Skeletal muscle cell (primary cell): ENCODE measurements at regions not wholly inside any gene's neighbourhood (a gene's known extent, or its start where the extent isn't known, plus 50 kb on each side); places are given as distances from the start of the nearest gene placed in this dataset.

ENCODE experiments used
- DNase-seq: peaks from one replicate; pipeline ENCODE4 v3.0.0-alpha.2; 2010; ENCODE audit warnings: low read depth
- H3K4me3 ChIP-seq: 2 replicates; pipeline ENCODE4 v1.5.1; 2011; ENCODE audit warnings: low read depth, mild to moderate bottlenecking, control low read depth, low read length, moderate library complexity

DNA sequence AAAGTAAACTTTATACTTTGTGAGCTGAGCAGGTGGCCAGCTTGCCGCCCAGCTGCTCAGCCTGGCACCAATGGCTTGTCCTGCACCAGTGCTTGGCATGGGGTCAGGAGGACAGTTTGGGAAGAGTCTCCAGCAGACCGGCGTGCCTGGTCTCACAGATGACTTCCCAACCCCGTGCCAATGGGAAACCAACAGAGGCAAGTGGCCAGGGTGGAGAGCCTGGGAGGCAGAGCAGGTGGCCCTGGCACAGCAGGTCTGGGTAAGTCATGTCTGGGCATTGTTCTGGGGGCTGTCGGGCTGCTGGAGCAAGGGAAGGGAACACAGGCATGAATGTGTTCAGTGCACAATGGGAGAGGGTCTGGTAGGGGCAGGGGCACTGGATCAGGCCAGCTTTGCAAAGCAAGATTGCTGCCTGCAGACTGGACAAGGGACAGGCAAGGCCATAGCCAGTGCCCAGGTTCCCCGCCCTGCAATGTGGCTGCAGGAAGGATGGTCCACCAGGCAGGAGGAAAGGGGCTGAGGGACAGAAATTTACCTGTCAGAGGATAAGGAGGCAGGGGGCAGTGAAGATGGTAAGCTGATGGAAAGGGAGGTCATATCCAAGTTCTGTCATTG is 76.2 kb upstream of the ALDH1B1 start:
- no peak for DNase-seq
- H3K4me3 ChIP-seq = no peak overlapping the region

DNA sequence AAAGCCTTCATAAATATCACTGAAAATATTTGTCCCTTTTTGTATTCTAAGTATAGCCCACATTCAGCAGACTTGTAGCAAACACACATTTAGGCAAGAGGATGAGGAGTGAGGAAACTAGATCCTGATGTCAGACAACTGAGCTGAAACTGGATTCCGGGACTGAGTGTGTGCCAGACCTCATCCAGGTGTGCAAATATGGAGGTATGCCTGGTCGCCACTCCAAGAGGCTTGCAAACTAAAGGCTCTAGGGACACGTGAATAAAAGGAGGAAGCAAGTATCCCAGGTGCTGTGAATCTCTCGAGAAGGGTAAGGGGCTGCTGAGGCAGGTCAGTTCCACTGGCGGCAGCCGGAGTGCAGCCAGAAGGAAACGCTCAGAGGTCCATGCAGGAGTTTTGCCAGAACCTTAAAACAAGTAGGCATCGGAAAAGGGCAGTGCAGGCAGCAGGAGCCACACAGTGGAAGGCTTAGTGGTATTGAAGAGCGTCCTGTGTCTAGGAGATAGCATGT is 77.4 kb upstream of the ALDH1B1 start:
- DNase-seq = no peak

DNA sequence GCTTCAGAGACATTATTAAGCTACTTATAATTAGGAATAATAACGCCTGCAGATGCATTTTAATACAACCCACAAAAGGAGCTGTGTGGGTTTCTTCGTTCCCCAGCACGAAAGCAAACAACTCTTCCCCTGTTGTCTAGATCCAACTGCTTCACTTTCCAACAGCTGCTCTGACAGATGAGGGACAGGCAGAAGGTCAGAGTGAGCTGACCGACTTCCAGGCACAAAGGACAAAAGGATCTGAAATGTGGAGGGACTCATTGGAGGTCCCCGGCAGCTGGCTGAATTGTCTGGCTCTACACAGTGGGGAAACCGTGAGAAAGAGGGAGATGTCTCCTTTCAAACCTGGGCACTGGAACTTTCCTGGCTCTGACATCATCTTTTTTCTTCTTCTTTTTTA is 79.1 kb upstream of the ALDH1B1 start:
- DNase-seq = no peak
- H3K4me3 ChIP-seq = no peak overlapping the region

More for the DNA sequence above, 77.4 kb upstream of the ALDH1B1 start:
- no peak overlapping the region for H3K4me3 ChIP-seq

DNA sequence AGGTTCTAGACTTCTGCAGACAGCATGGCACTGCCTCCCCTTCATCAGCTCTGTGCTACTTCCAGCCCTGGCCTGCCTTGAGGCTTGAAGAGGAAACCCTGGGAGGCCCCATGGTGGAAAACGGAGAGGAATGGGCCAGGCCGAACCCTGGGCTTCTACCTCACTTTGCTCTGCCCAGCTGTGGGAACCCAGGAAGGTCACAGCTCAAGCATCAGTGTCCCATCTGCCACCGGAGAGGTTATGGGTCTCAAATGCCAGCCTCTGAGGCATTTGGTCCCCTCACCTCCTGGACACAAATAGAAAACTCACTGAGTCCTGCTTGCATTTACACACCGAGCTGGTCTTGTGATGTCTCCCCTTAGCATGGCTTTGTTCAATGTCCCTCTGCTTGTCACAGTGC is 80.1 kb upstream of the ALDH1B1 start:
- no peak for DNase-seq

DNA sequence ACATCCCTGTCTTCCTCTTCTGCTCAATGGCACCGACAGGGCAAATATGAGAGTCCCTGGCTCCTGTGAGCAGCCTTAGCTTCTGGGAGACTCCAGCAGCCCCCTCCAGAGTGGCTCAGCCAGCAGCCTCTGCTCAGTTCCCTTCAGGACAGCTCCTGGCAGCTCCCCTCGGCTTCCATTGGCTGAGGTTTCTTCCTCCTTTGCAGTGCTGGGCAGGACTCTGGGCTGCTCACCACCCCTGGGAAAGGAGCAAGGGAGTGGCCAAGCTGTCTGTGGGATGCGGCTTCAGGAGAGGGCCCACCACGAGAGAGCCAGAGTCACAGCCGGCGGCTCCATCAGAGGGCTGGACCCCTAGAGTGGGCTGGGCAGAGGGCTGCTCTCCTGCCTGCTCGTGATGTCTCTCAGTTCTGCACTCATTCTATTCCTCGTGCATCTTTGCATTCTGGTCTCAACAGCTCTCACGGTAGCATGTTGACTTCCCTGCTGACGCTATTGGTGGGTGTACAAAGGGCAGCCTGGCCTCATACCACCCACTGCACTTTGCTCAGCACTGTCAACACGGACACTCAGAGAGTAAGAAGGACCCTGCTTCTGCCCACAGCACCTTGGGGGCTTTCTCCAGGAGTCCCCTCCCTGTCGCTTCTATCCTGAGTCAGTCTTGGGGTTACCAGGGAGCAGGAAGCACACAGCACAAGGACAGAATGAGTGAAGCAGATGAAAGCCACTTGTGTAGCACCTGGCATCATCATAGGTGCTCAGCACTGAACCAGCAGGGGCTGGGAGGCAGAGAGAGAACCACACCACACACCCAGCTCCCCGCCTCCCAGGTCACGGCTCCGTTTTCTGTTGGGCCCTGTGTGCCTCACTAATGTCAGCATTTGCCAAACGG is 80.9 kb upstream of the ALDH1B1 start:
- DNase-seq = no peak
- H3K4me3 ChIP-seq = no peak overlapping the region

More for the DNA sequence above, 80.1 kb upstream of the ALDH1B1 start:
- no peak overlapping the region for H3K4me3 ChIP-seq

DNA sequence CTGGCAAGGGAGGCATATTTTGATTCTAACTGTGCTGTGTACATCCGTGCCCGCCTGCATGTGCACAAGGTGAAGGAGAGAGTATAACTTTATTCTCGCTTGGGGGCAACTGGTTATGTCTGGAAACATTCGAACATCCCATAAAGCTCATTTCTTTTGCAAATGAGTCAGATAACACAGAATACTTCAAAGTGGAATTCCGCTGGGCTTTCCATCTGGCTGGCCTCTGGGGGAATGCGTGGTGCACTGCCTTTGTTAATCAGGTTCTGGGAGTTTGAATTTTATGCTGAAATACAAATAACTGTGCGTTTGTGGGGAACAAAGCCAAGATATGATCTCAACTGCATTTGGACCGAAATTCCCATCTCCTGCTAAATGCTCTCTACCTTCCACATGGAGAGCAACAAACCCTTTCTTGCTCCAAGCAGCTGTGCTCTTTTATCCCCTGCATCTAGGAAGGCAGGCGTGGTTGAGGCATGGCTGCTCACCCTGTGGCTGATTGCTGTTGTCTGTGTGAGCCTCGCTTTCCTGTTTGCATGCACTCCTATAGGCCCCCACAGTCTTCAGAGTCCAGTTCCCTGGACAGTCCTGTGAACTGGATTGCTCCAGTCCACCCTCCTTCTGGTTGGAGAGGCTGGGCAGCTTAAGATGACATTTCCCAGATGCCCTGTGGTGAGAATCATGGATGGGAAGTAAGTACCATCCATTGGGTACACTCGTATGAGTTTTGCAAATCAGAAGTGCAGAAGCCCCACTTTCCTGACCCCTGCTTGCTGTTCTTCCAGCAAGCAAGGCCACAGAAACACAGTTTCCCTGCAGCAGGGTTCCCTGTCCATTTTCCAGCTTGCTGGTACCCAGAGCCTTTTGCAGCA is 82.9 kb upstream of the ALDH1B1 start:
- no peak overlapping the region for H3K4me3 ChIP-seq
- DNase-seq = no peak

DNA sequence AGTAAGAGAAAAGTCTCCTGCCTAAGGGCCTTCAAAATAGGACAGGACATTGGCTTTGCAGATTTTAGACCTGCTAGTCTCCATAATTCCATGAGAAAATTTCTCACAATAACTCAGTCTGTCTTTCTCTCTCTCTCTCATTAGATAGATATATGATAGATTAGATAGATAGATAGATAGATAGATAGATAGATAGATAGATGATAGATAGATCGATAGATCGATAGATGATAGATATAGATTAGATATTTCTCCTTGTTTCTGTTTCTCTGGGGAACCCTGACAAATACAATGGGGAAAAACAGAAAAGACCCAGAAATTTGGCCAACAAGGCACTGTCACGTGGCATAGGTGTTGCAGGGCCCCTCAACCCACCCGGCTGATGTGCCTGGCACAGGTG is 84.4 kb upstream of the ALDH1B1 start:
- DNase-seq = no peak
- H3K4me3 ChIP-seq = no peak overlapping the region

DNA sequence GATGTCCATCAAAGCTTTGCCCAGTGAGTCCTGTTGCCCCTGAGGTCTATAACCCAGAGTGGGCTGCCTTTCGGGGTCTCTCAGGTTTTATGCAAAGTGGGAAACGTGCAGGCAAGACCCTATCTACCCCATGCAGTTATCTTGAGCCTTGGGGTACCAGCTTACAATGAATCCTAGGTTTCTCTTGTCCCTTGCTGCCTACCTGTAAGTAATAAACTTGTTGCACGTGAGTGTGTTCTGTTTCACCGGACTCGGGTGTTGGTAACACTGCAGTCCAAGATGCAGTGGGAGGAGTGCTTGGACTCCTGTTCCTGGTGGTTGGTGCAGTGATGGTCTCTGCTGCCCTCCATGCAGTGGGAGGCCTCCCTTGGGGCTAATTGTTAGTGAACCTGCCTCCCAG is 85.6 kb upstream of the ALDH1B1 start:
- H3K4me3 ChIP-seq = no peak overlapping the region
- no peak for DNase-seq

DNA sequence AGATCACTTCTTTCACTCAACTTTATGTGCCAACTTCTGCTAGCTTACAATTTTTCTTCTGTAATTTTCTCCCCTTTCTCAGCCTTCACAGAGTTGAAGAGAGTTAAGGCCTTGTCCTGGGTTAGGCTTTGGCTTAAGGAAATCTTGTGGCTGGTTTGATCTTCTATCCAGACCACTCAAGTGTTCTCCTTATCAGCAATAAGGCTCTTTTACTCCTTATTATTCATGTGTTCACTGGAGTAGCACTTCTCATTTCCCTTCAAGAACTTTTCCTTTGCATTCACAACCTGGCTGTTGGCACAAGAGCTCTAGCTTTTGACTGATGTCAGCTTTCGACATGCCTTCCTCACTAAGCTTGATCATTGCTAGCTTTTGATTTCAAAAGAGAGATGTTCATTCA is 86.9 kb upstream of the ALDH1B1 start:
- DNase-seq = no peak
- no peak overlapping the region for H3K4me3 ChIP-seq

DNA sequence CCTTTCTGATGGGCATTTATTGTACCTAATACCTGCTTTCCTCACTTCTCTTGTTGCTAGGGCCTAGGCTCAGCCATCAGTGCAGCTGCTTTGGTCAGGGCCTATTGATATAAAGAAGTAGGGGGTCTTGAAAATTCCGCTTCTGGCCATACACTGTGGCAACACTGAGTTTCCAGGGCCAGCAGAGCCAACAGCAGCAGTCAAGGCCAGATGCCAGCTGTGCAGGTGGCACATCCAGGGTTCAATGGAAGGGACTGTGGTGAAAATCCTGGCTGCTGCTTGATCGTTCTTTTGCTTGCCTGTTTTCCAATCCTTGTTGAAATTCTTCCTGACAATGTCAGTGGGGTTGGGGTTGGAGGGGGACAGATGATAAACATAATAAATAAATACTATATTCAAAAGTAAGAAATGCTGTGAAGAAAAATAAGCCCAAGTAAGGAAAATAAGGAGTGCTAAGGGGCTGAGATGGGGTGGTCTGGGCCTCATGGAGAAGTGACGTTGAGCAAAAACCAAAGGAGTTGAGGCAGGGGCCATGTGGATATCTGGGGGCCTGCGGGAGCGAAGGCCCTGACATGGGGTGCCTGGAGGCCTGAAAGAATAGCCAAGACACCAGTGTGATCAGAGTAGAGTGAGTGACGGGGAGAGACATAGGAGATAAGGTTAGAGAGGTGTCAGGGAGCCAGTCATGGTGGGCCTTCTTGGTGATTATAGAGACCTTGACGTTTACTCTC is 91.0 kb upstream of the ALDH1B1 start:
- no peak overlapping the region for H3K4me3 ChIP-seq
- DNase-seq = no peak

DNA sequence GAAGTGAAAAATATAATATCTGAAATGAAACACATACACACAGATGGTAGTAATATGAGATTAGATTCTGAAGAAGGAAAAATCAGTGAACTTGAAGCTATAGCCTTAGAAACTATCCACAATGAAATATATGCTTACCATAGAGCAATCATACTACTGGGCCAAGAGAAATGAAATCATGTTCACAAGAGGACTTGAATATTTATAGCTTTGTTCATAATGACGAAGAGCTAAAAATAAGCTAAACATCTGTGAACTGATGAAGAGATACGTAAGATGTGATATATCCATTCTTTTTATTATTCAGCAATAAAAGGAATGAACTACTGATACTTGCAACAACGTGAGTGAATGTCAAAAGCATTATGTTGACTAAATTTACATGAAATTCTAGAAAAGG is 92.6 kb upstream of the ALDH1B1 start:
- no peak overlapping the region for H3K4me3 ChIP-seq
- no peak for DNase-seq

DNA sequence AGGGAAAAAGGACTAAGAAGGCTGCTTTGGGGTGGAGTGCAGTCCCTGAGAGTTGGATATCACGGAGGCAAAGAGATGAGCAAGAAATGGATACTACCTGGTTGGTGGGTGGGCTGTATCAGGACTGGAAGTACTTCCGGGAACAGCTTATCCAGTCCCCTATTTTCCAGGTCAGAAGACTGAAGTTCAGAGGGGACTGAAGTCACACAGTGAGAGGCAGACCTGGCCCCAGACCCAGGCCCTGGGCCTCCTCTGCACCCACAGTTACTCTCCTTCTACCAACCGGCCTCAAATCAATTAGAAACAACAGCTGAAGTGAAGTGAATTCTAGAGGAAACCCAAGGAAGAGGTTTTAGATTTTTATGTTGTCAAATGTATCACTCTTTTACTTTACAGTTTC is 93.6 kb upstream of the ALDH1B1 start:
- H3K4me3 ChIP-seq = no peak overlapping the region
- DNase-seq = no peak

DNA sequence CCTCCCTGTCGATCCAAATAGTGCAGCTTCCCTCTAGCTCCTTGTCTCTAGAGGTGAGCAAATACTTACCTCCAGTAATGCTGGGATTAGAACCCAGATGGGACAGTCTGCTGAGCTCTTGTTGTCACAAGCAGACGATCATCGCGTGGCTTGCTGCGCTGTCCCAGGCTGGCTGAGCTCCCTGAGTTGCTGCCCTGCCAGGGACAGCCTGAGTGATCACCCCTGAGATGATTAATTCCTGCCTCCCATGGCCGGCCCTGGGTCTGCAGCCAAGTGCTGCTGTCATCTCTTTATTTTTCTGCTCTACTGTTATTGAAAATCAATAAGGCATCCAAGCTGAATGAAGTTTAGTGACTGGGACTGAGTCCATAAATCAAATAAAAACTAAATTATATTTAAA is 94.0 kb upstream of the ALDH1B1 start:
- no peak overlapping the region for H3K4me3 ChIP-seq
- no peak for DNase-seq

DNA sequence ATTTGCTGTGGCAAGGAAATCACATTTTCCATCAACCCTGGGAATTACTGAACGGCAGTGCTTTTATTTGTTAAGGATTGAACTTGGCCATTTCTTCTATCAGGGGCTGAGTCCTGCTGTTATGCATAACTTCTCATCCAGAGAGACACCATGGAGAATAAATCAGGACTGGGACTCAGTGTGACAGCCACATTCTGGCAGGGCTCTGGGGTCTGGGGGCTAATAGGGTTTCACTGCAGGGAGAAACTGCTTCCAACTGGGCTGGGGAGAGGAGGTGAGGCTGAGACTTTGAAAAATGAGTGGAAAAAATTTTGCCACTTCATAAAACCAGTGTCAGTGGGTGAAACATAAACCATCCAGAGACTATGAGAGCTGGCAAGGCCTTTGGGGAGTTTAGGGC is 95.7 kb upstream of the ALDH1B1 start:
- DNase-seq = no peak

DNA sequence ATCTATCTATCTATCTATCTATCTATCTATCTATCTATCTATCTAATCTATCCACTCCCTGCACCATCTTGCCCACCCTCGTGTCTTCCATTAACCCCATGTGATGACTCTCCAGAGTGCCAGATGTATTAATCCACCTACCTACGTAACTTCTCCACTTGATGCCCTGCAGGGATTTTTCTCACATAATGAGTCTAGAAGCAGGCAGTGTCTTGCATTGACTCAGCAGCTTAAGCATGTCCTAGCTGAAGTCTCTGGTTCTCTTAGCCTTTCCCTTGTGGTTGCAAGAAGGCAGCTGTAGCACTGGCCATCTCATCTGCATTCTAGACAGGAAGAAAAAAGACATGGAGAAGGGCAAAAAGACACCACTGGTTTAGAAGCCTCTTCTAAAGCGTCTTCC is 96.7 kb upstream of the ALDH1B1 start:
- no peak for DNase-seq
- no peak overlapping the region for H3K4me3 ChIP-seq

More for the DNA sequence above, 95.7 kb upstream of the ALDH1B1 start:
- H3K4me3 ChIP-seq = no peak overlapping the region

DNA sequence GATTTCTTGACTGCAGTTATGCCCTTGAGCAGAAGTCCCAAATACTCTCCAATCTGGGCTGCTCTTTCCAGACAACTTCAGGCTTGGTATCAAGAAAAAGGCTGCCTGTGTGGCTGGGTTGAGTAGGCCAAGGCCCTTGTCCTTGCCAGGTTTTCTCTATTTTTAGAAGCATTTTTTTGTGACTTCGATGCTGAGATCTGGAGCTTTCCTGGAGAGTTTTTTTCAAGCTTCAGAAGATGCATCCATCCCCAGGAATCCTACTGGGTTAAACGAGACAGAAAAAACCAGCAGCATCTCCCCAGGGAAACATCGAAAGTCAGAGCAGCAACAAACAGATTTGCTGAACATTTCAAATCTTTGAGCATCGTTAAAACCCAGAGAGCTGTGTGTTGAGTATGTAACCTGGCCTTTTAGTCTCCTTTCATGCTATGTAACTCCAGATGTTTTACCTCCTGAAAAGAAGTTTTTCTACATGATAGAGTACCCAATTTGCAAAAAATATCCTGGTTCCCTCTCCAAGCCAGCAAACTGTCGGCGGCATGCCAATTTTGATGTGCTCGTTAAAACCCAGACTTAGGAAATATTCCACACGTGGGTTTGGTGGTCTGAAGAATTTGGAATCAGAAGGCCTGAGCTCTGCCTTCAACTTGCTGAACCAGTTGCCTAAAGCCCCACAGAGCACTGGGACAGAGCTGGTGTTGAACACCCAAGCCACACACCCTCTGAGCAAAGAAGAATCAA is 98.1 kb upstream of the ALDH1B1 start:
- no peak for DNase-seq
- no peak overlapping the region for H3K4me3 ChIP-seq

DNA sequence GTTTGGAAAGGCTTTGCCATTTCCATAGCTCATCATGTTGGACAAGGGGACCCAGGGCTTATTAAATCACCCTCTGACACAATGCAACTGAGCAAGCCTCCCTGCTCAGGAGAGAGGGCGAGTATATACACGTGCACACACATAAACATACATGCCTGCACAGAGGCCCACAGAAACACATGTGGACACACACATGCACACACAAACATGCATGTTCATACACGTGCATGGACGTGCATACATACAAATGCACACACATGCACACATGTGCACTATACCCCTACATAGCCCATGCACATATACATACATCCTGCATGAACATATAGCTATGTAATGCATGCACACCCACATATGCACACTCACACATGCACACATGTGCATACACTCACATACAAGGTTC is 99.5 kb upstream of the ALDH1B1 start:
- no peak for DNase-seq
- H3K4me3 ChIP-seq = no peak overlapping the region

DNA sequence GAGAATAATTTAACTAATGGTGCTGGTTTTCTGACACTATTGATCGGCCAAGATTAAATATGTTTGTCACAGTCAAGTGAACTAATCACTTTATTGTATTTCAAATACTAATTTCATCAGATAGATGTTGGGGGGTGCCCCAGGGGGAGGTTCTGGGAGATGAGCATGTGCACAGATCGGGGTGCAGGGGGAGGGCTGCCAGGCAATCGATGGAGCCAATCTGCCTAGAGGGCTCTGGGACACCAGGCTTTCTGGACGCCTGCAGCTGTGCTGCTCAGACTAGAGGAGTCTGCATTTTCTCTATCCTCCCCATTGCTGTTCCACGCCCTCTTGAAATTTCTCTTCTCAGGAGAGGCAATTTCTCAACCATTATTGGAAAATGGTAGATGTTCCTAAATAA is 100.0 kb upstream of the ALDH1B1 start:
- no peak overlapping the region for H3K4me3 ChIP-seq

DNA sequence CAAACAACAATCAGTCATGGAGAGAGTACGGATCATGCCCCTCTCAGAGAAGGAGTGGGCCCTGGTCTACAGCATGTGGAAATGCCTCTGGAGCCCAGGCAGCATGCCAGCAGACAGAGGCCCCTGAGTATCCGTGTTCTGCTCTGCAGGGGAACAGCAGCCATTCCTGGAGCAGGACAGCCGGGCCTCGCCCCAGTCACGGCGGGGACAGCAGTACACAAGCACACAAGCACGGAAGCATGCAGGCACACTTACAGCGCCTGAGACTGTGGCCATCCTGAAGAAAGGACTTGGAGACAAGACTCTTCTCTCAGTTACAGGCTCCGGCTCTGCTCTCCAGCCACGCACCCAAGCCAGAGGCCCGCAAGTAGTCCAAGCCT is 102.6 kb upstream of the ALDH1B1 start:
- H3K4me3 ChIP-seq = no peak overlapping the region
- DNase-seq = no peak

More for the DNA sequence above, 100.0 kb upstream of the ALDH1B1 start:
- no peak for DNase-seq
